OCI-LY3 (cell line): ENCODE measurements at regions not wholly inside any gene's neighbourhood (a gene's known extent, or its start where the extent isn't known, plus 50 kb on each side); places are given as distances from the start of the nearest gene placed in this dataset.

Experiments
- H2AFZ ChIP-seq: fragments of 200-600, 300-600 bp; shearing (Covaris generic); 2 replicates; pipeline ENCODE4 v1.6.0; 2014; ENCODE audit warnings: antibody characterized with exemption, low read depth, low read length
- H3K27ac ChIP-seq: fragments of 200-600, 300-600 bp; sonication (generic); 2 replicates; pipeline ENCODE4 v1.5.1; 2014; ENCODE audit warnings: mild to moderate bottlenecking, low read length, moderate library complexity, mixed read lengths
- H3K27me3 ChIP-seq: fragments of 200-600, 300-600 bp; sonication (generic); 2 replicates; pipeline ENCODE4 v1.6.1; 2014; ENCODE audit warnings: low read depth, low read length, mixed read lengths
- H3K36me3 ChIP-seq: fragments of 200-600, 300-600 bp; sonication (generic); replicated peaks from 2 replicates; pipeline ENCODE3; 2014; ENCODE audit warnings: low read depth, low read length, mixed read lengths
- H3K4me1 ChIP-seq: fragments of 300-600, 200-600 bp; sonication (generic); 2 replicates; pipeline ENCODE4 v1.6.1; 2014; ENCODE audit warnings: low read length, mixed read lengths
- H3K4me2 ChIP-seq: fragments of 200-600, 300-600 bp; sonication (generic); 2 replicates; pipeline ENCODE4 v1.6.1; 2014; ENCODE audit warnings: low read length, mixed read lengths
- H3K4me3 ChIP-seq: fragments of 300-600, 200-600 bp; sonication (generic); 2 replicates; pipeline ENCODE4 v1.5.1; 2014; ENCODE audit warnings: antibody characterized with exemption, mild to moderate bottlenecking, low read length, moderate library complexity
- H3K79me2 ChIP-seq: fragments of 300-600, 200-600 bp; shearing (Covaris generic); 2 replicates; pipeline ENCODE4 v1.6.1; 2014; ENCODE audit warnings: mild to moderate bottlenecking, low read length, mixed read lengths
- H3K9ac ChIP-seq: fragments of 300-600, 200-600 bp; shearing (Covaris generic); 2 replicates; pipeline ENCODE4 v1.6.0; 2014; ENCODE audit warnings: mild to moderate bottlenecking, low read length, moderate library complexity
- H3K9me3 ChIP-seq: fragments of 200-600, 300-600 bp; shearing (Covaris generic); 2 replicates; pipeline ENCODE4 v1.6.1; 2014; ENCODE audit warnings: low read length, mixed read lengths; ENCODE audit not compliant: insufficient read depth
- H4K20me1 ChIP-seq: fragments of 200-600, 300-600 bp; sonication (generic); 2 replicates; pipeline ENCODE4 v1.6.1; 2016; ENCODE audit warnings: low read length, mixed read lengths; ENCODE audit not compliant: insufficient read depth
- EZH2phosphoT487 ChIP-seq: fragments of 200-600 bp; shearing (Covaris generic); IDR thresholded peaks from 2 replicates; pipeline ENCODE4 v1.6.1; 2018; ENCODE audit warnings: antibody characterized with exemption, mixed run types, low read depth
- TF ChIP-seq, protein P1 (sequence below): fragments of 200-600, 300-600 bp; sonication (generic); IDR thresholded peaks from 2 replicates; pipeline ENCODE4 v1.5.1; 2014; ENCODE audit warnings: antibody characterized with exemption, low read length, low read depth

DNA sequence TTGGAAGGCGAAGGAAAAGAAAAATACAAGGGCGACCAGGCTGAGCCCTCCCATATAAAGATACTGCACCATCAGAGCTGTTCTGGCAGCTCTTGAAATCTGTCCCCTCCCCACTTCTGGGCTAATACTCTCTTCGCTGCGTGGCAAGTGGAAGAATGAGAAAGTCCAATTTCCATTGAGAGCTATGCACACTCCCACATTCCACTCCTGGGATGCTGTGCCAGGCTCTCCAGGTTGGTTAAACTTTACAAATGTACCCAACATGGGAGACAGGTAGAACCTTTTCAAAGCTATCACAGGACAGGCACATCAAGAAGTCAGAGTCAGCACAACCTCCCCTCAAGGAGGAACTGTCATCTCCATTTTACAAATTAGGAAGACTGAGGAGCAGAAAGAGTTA, 465.0 kb downstream of the SHQ1 start:
- Histone ChIP-seq H4K20me1 (peaks cover 96% of the 10 kb centered on the region), H3K4me3 (no peak overlapping the region), H3K9ac (no peak overlapping the region)

DNA sequence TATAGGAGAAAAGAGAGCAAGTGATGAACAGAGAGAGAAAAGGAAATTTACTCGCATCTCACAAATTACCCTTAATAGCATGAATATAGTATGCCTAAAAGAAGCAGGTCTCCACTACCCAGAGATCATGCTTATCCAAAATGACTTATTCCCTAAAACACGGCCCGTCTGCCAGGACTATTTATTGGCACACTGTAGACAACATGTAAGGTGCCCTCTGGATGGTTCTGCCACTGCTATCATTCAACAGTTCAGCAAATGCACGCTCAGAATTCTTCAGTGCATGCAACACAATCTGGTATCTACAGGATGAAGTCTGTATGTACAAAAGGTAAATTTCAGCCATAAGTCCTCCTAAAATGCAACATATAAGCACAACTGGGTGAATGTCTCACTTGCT, 465.8 kb downstream of the SHQ1 start:
- H3K9ac ChIP-seq: no peak overlapping the region
- no peak overlapping the region for H2AFZ ChIP-seq
- H3K9me3 ChIP-seq: no peaks in the 10 kb centered on the region
- TF ChIP-seq, protein P1, sequence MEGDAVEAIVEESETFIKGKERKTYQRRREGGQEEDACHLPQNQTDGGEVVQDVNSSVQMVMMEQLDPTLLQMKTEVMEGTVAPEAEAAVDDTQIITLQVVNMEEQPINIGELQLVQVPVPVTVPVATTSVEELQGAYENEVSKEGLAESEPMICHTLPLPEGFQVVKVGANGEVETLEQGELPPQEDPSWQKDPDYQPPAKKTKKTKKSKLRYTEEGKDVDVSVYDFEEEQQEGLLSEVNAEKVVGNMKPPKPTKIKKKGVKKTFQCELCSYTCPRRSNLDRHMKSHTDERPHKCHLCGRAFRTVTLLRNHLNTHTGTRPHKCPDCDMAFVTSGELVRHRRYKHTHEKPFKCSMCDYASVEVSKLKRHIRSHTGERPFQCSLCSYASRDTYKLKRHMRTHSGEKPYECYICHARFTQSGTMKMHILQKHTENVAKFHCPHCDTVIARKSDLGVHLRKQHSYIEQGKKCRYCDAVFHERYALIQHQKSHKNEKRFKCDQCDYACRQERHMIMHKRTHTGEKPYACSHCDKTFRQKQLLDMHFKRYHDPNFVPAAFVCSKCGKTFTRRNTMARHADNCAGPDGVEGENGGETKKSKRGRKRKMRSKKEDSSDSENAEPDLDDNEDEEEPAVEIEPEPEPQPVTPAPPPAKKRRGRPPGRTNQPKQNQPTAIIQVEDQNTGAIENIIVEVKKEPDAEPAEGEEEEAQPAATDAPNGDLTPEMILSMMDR: no peak
- TF ChIP-seq EZH2phosphoT487: no peak
- no peaks in the 10 kb centered on the region for H3K4me1 ChIP-seq
- no peak overlapping the region for H3K27ac ChIP-seq
- no peaks in the 10 kb centered on the region for H3K27me3 ChIP-seq
- no peak overlapping the region for H3K4me2 ChIP-seq
- peaks cover 60% of the 10 kb centered on the region for H3K79me2 ChIP-seq
- peaks cover 90% of the 10 kb centered on the region for H4K20me1 ChIP-seq
- no peak overlapping the region for H3K4me3 ChIP-seq
- H3K36me3 ChIP-seq: peaks cover 9% of the 10 kb centered on the region

More for the DNA sequence above, 465.0 kb downstream of the SHQ1 start:
- no peaks in the 10 kb centered on the region for H3K27me3 ChIP-seq
- H2AFZ ChIP-seq: no peak overlapping the region
- no peak overlapping the region for H3K4me2 ChIP-seq
- TF ChIP-seq EZH2phosphoT487: no peak
- TF ChIP-seq, protein P1: no peak
- peaks cover 63% of the 10 kb centered on the region for H3K79me2 ChIP-seq
- H3K36me3 ChIP-seq: peaks cover 7% of the 10 kb centered on the region
- H3K27ac ChIP-seq: no peak overlapping the region
- no peaks in the 10 kb centered on the region for H3K9me3 ChIP-seq
- H3K4me1 ChIP-seq: no peaks in the 10 kb centered on the region

DNA sequence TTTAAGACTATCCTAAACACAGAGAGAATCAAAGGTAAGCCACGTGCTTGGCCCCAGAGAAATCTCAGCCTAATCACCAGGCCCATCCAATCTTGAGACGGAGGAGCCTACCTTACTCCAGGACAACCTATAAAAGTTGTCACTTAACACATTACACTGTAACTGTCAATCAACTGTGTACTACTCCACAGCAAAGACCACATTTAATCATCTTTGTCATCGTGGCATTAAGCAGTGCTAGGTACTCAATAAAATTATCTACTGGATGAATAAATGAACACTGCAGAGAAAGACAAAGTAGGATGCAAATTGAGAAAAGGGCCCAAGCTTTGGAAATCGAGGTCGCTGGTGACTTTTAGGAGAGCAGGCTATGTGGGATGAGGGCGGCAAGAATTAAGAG, 466.7 kb downstream of the SHQ1 start:
- Histone ChIP-seq H2AFZ (no peak overlapping the region), H4K20me1 (peaks cover 81% of the 10 kb centered on the region), H3K79me2 (peaks cover 56% of the 10 kb centered on the region), H3K9me3 (no peaks in the 10 kb centered on the region), H3K9ac (no peak overlapping the region), H3K27ac (no peak overlapping the region), H3K4me1 (no peaks in the 10 kb centered on the region), H3K4me3 (no peak overlapping the region), H3K36me3 (peaks cover 9% of the 10 kb centered on the region), H3K27me3 (no peaks in the 10 kb centered on the region), H3K4me2 (no peak overlapping the region)
- TF ChIP-seq, protein P1: no peak
- no peak for TF ChIP-seq EZH2phosphoT487

DNA sequence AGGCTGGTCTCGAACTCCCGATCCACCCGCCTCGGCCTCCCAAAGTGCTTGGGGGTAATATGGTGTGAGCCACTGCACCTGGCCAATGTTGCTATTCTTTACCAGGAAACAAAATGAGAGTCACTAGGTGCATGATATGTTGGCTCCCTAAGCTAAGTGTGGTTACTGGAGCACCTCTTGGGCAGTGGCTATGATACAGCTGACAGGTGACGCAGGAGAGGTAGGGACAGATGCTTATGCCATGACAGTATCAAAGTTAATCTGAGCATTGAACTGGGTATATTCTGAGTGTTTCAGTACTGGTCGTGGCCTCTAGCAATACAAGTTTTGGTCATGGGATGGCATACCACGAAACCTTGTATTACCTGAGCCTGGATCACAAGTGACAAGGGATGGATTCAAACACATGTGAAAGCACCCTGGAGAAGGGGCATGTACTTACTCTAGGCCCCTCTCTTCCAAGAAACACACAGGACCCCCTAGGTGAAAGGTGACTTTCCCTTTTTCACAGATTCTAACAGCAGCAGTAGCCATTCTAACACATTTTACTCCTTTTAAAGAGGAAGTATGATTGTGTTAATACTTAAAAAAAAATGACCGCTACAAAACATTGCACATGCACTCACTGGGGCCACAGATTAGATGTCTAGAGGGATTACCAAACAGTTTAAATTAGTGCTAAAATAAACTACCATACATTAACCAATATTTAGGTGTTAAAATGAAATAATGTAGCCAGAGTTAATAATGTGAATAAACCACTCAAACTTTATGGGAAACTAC, 467.3 kb downstream of the SHQ1 start:
- Histone ChIP-seq H3K4me2 (no peak overlapping the region), H4K20me1 (peaks cover 74% of the 10 kb centered on the region)

More for the DNA sequence above, 467.3 kb downstream of the SHQ1 start:
- H3K79me2 ChIP-seq: peaks cover 51% of the 10 kb centered on the region
- no peaks in the 10 kb centered on the region for H3K4me1 ChIP-seq
- no peaks in the 10 kb centered on the region for H3K9me3 ChIP-seq
- TF ChIP-seq, protein P1: no peak
- TF ChIP-seq EZH2phosphoT487: no peak
- H3K9ac ChIP-seq: no peak overlapping the region
- H3K27ac ChIP-seq: no peak overlapping the region
- no peaks in the 10 kb centered on the region for H3K27me3 ChIP-seq
- H3K4me3 ChIP-seq: no peak overlapping the region
- no peak overlapping the region for H2AFZ ChIP-seq
- peaks cover 12% of the 10 kb centered on the region for H3K36me3 ChIP-seq
